Neural progenitor cell (in vitro differentiated cells): ENCODE measurements at regions not wholly inside any gene's neighbourhood (a gene's known extent, or its start where the extent isn't known, plus 50 kb on each side); places are given as distances from the start of the nearest gene placed in this dataset. TPM values are rescaled to one million over a fixed set of nuclear protein-coding genes. Genes with fewer than 3 reads are reported as not detected.
"Not testable (repeated sequence)": the region's sequence is repeated elsewhere in the genome, so short reads cannot be mapped to it uniquely, and the experiment has no call there.

Experiments
- DNase-seq: peaks from one replicate; pipeline ENCODE4 v3.0.0-alpha.2; 2016; ENCODE audit warnings: low spot score
- H2AFZ ChIP-seq: fragments of 200-600 bp; sonication (generic); replicated peaks from 2 replicates; pipeline ENCODE4 v1.6.1; 2016; ENCODE audit warnings: antibody characterized with exemption
- H3F3A ChIP-seq: fragments of 200-600 bp; sonication (generic); 2 replicates; pipeline ENCODE4 v1.6.1; 2016; ENCODE audit warnings: antibody characterized with exemption, low read depth
- H3K27ac ChIP-seq: fragments of 200-600 bp; sonication (generic); 2 replicates; pipeline ENCODE4 v1.5.1; 2016; ENCODE audit warnings: mild to moderate bottlenecking
- H3K27me3 ChIP-seq: fragments of 200-600 bp; sonication (generic); 2 replicates; pipeline ENCODE4 v1.6.1; 2016; ENCODE audit warnings: mild to moderate bottlenecking, moderate library complexity
- H3K36me3 ChIP-seq: fragments of 200-600 bp; sonication (generic); 2 replicates; pipeline ENCODE4 v1.5.1; 2016
- H3K4me1 ChIP-seq: fragments of 200-600 bp; sonication (generic); 2 replicates; pipeline ENCODE4 v1.6.1; 2016; ENCODE audit warnings: mixed run types
- H3K4me2 ChIP-seq: fragments of 200-600 bp; sonication (generic); 2 replicates; pipeline ENCODE4 v1.6.1; 2016
- H3K4me3 ChIP-seq: fragments of 200-600 bp; sonication (generic); 2 replicates; pipeline ENCODE4 v1.5.1; 2016
- H3K79me2 ChIP-seq: fragments of 200-600 bp; sonication (generic); 2 replicates; pipeline ENCODE4 v1.6.1; 2016; ENCODE audit warnings: low read depth
- H3K9ac ChIP-seq: fragments of 200-600 bp; sonication (generic); 2 replicates; pipeline ENCODE4 v1.6.1; 2016
- H3K9me3 ChIP-seq: fragments of 200-600 bp; sonication (generic); 2 replicates; pipeline ENCODE4 v1.5.1; 2016; ENCODE audit warnings: low read depth
- H4K20me1 ChIP-seq: fragments of 200-600 bp; sonication (generic); 2 replicates; pipeline ENCODE4 v1.6.1; 2016; ENCODE audit warnings: low read depth
- H3K27ac Mint-ChIP-seq: 3 replicates; pipeline ENCODE4 v1.8.0; 2021; ENCODE audit warnings: mixed read lengths
- H3K27me3 Mint-ChIP-seq: 2 replicates; pipeline ENCODE4 v1.8.0; 2022; ENCODE audit warnings: low read depth, mild to moderate bottlenecking, inconsistent platforms, moderate library complexity, mixed read lengths; ENCODE audit not compliant: insufficient read depth
- H3K36me3 Mint-ChIP-seq: 3 replicates; pipeline ENCODE4 v1.8.0; 2021; ENCODE audit warnings: mixed read lengths
- H3K4me1 Mint-ChIP-seq: 3 replicates; pipeline ENCODE4 v1.8.0; 2021; ENCODE audit warnings: mixed read lengths
- H3K4me3 Mint-ChIP-seq: 3 replicates; pipeline ENCODE4 v1.8.0; 2021; ENCODE audit warnings: mild to moderate bottlenecking, moderate library complexity, mixed read lengths
- H3K9me3 Mint-ChIP-seq: 3 replicates; pipeline ENCODE4 v1.8.0; 2020; ENCODE audit warnings: mixed read lengths
- EZH2 ChIP-seq: fragments of 200-600 bp; sonication (generic); IDR thresholded peaks from 2 replicates; pipeline ENCODE4 v1.6.1; 2017; ENCODE audit warnings: antibody characterized with exemption, mild to moderate bottlenecking, moderate library complexity
- EZH2phosphoT487 ChIP-seq: fragments of 200-600 bp; sonication (generic); IDR thresholded peaks from 2 replicates; pipeline ENCODE4 v1.6.1; 2017; ENCODE audit warnings: antibody characterized with exemption
- microRNA-seq: library from miRNA; unstranded; fragments of <30 nt; microRNA quantifications from one replicate; pipeline ENCODE4, GENCODE V29; 2016
- small RNA-seq: library from RNA; depleted of rRNA; stranded (forward); fragments of <200 nt; gene quantifications from one replicate; pipeline ENCODE3, GENCODE V24; 2015
- TF ChIP-seq, protein P1 (sequence below): fragments of 200-600 bp; sonication (generic); IDR thresholded peaks from 2 replicates; pipeline ENCODE4 v1.5.1; 2017; ENCODE audit warnings: antibody characterized with exemption, mild to moderate bottlenecking

DNA sequence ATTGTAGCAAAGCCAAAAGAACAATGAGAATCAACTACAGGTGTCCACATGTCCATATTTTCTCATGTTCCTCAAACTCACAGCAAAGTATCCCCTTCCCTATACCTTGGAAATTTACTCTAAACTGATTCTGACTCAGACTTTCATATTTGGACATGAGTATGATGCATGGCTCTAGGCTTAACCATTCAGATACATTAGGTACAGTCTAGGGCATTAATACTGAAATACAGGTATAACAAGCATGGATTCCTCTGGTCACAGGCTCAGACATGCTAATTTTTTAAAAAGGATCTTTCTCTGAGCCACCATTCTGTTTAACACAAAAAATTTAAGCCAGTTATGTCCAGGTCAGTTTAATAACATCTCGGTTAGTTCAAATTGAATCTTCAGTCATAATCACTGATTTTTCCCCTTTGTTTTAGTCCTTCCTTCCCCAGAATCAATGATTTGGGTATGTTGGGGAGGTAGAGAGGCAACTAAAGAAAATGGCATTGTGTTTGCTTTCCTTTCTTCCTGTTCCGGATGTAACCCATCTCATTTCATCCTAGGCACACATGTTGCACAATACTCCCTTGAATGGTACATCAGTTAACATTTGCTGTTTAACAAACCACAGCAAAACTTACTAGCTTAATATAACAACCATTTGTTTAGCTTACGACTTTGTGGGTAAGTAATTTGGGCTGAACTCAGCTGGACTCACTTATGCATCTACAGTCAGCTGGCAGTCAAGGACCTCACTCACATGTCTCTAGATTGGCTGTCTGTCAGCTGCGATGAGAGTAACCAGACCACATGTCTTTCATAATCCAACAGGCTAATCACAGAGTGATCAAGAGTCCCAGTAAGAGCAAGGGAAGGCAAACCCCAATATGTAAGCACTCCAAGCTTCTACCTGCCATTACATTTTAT, 75.3 kb upstream of the GRIA3 start:
- no peak overlapping the region for H3K9ac ChIP-seq
- H3K4me3 Mint-ChIP-seq = no peak overlapping the region
- no peak overlapping the region for H3K4me3 ChIP-seq
- no peak for DNase-seq
- no peak overlapping the region for H2AFZ ChIP-seq
- H3K4me1 ChIP-seq = no peaks in the 10 kb centered on the region
- no peaks in the 10 kb centered on the region for H3K27me3 ChIP-seq
- H3F3A ChIP-seq = no peaks in the 10 kb centered on the region
- TF ChIP-seq EZH2phosphoT487 (no peak), EZH2 (no peak)
- TF ChIP-seq, protein P1, sequence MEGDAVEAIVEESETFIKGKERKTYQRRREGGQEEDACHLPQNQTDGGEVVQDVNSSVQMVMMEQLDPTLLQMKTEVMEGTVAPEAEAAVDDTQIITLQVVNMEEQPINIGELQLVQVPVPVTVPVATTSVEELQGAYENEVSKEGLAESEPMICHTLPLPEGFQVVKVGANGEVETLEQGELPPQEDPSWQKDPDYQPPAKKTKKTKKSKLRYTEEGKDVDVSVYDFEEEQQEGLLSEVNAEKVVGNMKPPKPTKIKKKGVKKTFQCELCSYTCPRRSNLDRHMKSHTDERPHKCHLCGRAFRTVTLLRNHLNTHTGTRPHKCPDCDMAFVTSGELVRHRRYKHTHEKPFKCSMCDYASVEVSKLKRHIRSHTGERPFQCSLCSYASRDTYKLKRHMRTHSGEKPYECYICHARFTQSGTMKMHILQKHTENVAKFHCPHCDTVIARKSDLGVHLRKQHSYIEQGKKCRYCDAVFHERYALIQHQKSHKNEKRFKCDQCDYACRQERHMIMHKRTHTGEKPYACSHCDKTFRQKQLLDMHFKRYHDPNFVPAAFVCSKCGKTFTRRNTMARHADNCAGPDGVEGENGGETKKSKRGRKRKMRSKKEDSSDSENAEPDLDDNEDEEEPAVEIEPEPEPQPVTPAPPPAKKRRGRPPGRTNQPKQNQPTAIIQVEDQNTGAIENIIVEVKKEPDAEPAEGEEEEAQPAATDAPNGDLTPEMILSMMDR = no peak
- no peaks in the 10 kb centered on the region for H3K79me2 ChIP-seq
- H3K27ac Mint-ChIP-seq = no peak overlapping the region
- no peaks in the 10 kb centered on the region for H3K9me3 Mint-ChIP-seq
- H3K9me3 ChIP-seq = no peaks in the 10 kb centered on the region
- no peaks in the 10 kb centered on the region for H3K4me1 Mint-ChIP-seq
- H3K27ac ChIP-seq = no peak overlapping the region
- H3K4me2 ChIP-seq = no peak overlapping the region
- H3K36me3 Mint-ChIP-seq = no peaks in the 10 kb centered on the region
- H3K27me3 Mint-ChIP-seq = no peaks in the 10 kb centered on the region
- H4K20me1 ChIP-seq = no peaks in the 10 kb centered on the region
- H3K36me3 ChIP-seq = no peaks in the 10 kb centered on the region

DNA sequence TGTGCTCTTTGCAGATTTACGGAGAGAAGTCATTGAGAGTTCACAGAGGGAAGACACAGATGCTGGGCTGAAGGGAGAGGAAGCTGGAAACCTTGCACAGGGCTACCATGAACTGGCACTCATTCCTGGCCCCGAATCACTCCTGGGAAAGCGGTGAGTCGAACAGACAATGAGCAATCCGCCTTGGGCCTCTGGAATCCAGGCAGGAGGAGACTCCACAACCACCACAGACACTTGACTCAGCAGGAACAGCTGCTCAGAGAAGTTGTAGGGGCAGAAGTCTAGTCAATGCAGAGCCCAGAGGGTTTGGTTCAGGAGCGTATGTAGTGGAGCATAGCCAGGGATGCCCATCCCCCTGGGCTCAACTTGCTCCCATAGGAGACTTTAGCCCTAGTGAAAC, 62.8 kb upstream of the GRIA3 start:
- H3K4me2 ChIP-seq = no peak overlapping the region
- H3K36me3 ChIP-seq = no peaks in the 10 kb centered on the region
- no peak overlapping the region for H2AFZ ChIP-seq
- H3F3A ChIP-seq = no peaks in the 10 kb centered on the region
- no peak overlapping the region for H3K9ac ChIP-seq
- H3K4me3 ChIP-seq = no peak overlapping the region
- H3K27ac ChIP-seq = no peak overlapping the region
- H3K27me3 Mint-ChIP-seq = peaks cover 2% of the 10 kb centered on the region
- H3K79me2 ChIP-seq = no peaks in the 10 kb centered on the region
- no peaks in the 10 kb centered on the region for H3K4me1 ChIP-seq
- TF ChIP-seq EZH2phosphoT487 (no peak), EZH2 (no peak)
- TF ChIP-seq, protein P1 = no peak
- no peaks in the 10 kb centered on the region for H3K4me1 Mint-ChIP-seq
- no peaks in the 10 kb centered on the region for H3K36me3 Mint-ChIP-seq
- H4K20me1 ChIP-seq = no peaks in the 10 kb centered on the region
- no peak for DNase-seq
- peaks cover 4% of the 10 kb centered on the region for H3K9me3 ChIP-seq
- no peak overlapping the region for H3K27ac Mint-ChIP-seq
- H3K4me3 Mint-ChIP-seq = no peak overlapping the region
- no peaks in the 10 kb centered on the region for H3K27me3 ChIP-seq
- no peaks in the 10 kb centered on the region for H3K9me3 Mint-ChIP-seq

DNA sequence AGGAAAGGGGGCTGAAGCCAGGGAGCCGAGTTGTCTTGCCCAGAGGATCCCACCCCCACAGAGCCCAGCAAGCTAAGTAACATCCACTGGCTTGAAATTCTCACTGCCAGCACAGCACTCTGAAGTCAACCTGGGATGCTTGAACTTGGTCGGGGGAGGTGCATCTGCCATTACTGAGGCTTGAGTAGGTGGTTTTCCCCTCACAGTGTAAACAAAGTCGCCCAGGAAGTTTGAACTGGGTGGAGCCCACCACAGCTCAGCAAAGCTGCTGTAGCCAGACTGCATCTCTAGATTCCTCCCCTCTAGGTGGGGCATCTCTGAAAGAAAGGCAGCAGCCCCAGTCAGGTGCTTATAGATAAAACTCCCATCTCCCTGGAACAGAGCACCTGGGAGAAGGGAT, 54.3 kb upstream of the GRIA3 start:
- H3F3A ChIP-seq, H3K27me3 ChIP-seq, H3K9me3 ChIP-seq, H3K36me3 ChIP-seq, H3K36me3 Mint-ChIP-seq, H3K4me1 Mint-ChIP-seq, H3K27ac ChIP-seq, H3K27me3 Mint-ChIP-seq, H3K4me3 ChIP-seq, H3K4me2 ChIP-seq, H4K20me1 ChIP-seq, H3K4me3 Mint-ChIP-seq, H3K4me1 ChIP-seq, H2AFZ ChIP-seq, H3K27ac Mint-ChIP-seq, DNase-seq, H3K79me2 ChIP-seq, H3K9ac ChIP-seq, H3K9me3 Mint-ChIP-seq: not testable (repeated sequence)

Small RNA genes lying in the stretch of these regions (microRNA-seq; reads per million reads assigned to microRNA genes)
- not detected for gene MIR3672

Small RNA genes lying in the stretch of these regions (small RNA-seq; reads per million reads assigned to genes)
- gene MIR3672 (not detected), gene RF00012 (not detected)
